Tibial artery (tissue), 4 donors: ENCODE measurements at regions not wholly inside any gene's neighbourhood (a gene's known extent, or its start where the extent isn't known, plus 50 kb on each side); places are given as distances from the start of the nearest gene placed in this dataset.

ENCODE experiments used
- DNase-seq, 2 donors: peaks; one replicate each; pipeline ENCODE4 v3.0.0-alpha.2; 2019
- H3K27ac ChIP-seq, 2 donors: fragments of 200-600 bp; sonication (generic) in 1 of 2; 1 replicate in 1 of 2; 2 replicates in 1 of 2; pipeline ENCODE4 v1.5.1; 2018 to 2019; ENCODE audit warnings: mild to moderate bottlenecking in 1 of 2
- H3K27me3 ChIP-seq, 2 donors: fragments of 200-600 bp; sonication (generic) in 1 of 2; one replicate each; pipeline versions ENCODE4 v1.5.1 to v1.6.0; 2016 to 2019
- H3K36me3 ChIP-seq, 3 donors: fragments of 200-600 bp; sonication (generic) in 2 of 3; one replicate each; pipeline ENCODE4 v1.5.1; 2016 to 2019; ENCODE audit warnings: mild to moderate bottlenecking in 2 of 3
- H3K4me1 ChIP-seq, 4 donors: fragments of 200-600 bp; sonication (generic) in 2 of 4; 1 replicate in 3 of 4; 2 replicates in 1 of 4; pipeline ENCODE4 v1.5.1; 2016 to 2019
- H3K4me3 ChIP-seq, 2 donors: fragments of 200-600 bp; sonication (generic) in 1 of 2; 1 replicate in 1 of 2; 2 replicates in 1 of 2; pipeline ENCODE4 v1.5.1; 2018 to 2019; ENCODE audit warnings: mild to moderate bottlenecking in 2 of 2
- H3K9me3 ChIP-seq, 3 donors: fragments of 200-600 bp; sonication (generic) in 1 of 3; one replicate each; pipeline ENCODE4 v1.5.1; 2016 to 2019
- CTCF ChIP-seq, 2 experiments: fragments of 200-600 bp in 1 of 2; fragments of 450-650 bp in 1 of 2; IDR thresholded peaks; one replicate each; pipeline ENCODE4 v1.5.1; 2017 to 2019; ENCODE audit warnings: antibody characterized with exemption in 2 of 2, mild to moderate bottlenecking in 1 of 2, moderate library complexity in 1 of 2
- intact Hi-C: fragments of 100-400 bp; cut with DNase I; formaldehyde crosslinking; loops from one replicate; pipeline ENCODE4 v1.15.0; 2023; ENCODE audit warnings: low total_unique reads

GRCh38 chr10:15462253-15462897 lies 91.3 kb upstream of the FAM171A1 start:
- intact Hi-C loops, result no loop called here
- no peaks in the 10 kb centered on the region for H3K27me3 ChIP-seq
- no peak for TF ChIP-seq CTCF (IDR thresholded peaks at IDR 0.05)
- H3K4me3 ChIP-seq, result no peak overlapping the region
- no peaks in the 10 kb centered on the region for H3K36me3 ChIP-seq
- H3K9me3 ChIP-seq, result no peaks in the 10 kb centered on the region
- peaks cover 0 to 18% (median 5%) of the 10 kb centered on the region in 4 donors for H3K4me1 ChIP-seq
- peak overlapping the region; percentile 41 to 71 for H3K27ac ChIP-seq
- no peak for DNase-seq

GRCh38 chr10:15461353-15462108 lies 90.4 kb upstream of the FAM171A1 start:
- peak; percentile 32 to 38 for TF ChIP-seq CTCF (IDR thresholded peaks at IDR 0.05)
- no peaks in the 10 kb centered on the region for H3K36me3 ChIP-seq
- H3K4me3 ChIP-seq, result no peak overlapping the region
- H3K4me1 ChIP-seq, result peaks cover 0 to 18% (median 5%) of the 10 kb centered on the region in 4 donors
- peak overlapping the region; percentile 41 to 71 for H3K27ac ChIP-seq
- peak; percentile 39 to 74 for DNase-seq
- H3K27me3 ChIP-seq, result no peaks in the 10 kb centered on the region
- H3K9me3 ChIP-seq, result no peaks in the 10 kb centered on the region
- intact Hi-C loops, result no loop called here

- no peak for DNase-seq
- H3K4me3 ChIP-seq, result no peak overlapping the region
- intact Hi-C loops, result no loop called here
- no peak for TF ChIP-seq CTCF (IDR thresholded peaks at IDR 0.05)
- peak overlapping the region in 1 of 2 donors; percentile 41 for H3K27ac ChIP-seq
- no peaks in the 10 kb centered on the region for H3K9me3 ChIP-seq
- no peaks in the 10 kb centered on the region for H3K36me3 ChIP-seq
- H3K4me1 ChIP-seq, result peaks cover 0 to 18% (median 5%) of the 10 kb centered on the region in 4 donors
- no peaks in the 10 kb centered on the region for H3K27me3 ChIP-seq
Measured at GRCh38 chr10:15460661-15461060, 89.6 kb upstream of the FAM171A1 start.

GRCh38 chr10:15459218-15459617 lies 88.1 kb upstream of the FAM171A1 start:
- Histone ChIP-seq H3K27me3 (no peaks in the 10 kb centered on the region), H3K9me3 (no peaks in the 10 kb centered on the region), H3K4me1 (peaks cover 0 to 18% (median 5%) of the 10 kb centered on the region in 4 donors), H3K4me3 (no peak overlapping the region), H3K27ac (no peak overlapping the region), H3K36me3 (no peaks in the 10 kb centered on the region)
- intact Hi-C loops, result no loop called here
- no peak for DNase-seq
- no peak for TF ChIP-seq CTCF (IDR thresholded peaks at IDR 0.05)

- DNase-seq, result no peak
- Histone ChIP-seq H3K4me3 (no peak overlapping the region), H3K9me3 (no peaks in the 10 kb centered on the region), H3K36me3 (no peaks in the 10 kb centered on the region), H3K4me1 (peaks cover 0 to 18% (median 5%) of the 10 kb centered on the region in 4 donors), H3K27ac (no peak overlapping the region), H3K27me3 (no peaks in the 10 kb centered on the region)
- intact Hi-C loops, result no loop called here
- TF ChIP-seq CTCF (IDR thresholded peaks at IDR 0.05), result no peak
Measured at GRCh38 chr10:15457382-15457781, 86.3 kb upstream of the FAM171A1 start.
